ENCODE measurements at regions not wholly inside any gene's neighbourhood (a gene's known extent, or its start where the extent isn't known, plus 50 kb on each side); places are given as distances from the start of the nearest gene placed in this dataset.
"Not testable (repeated sequence)": the region's sequence is repeated elsewhere in the genome, so short reads cannot be mapped to it uniquely, and the experiment has no call there.

GRCh38 chr17:77839698-77840512, 118.6 kb upstream of the TNRC6C start:
- CTCF ChIA-PET: no interaction called here

DNA sequence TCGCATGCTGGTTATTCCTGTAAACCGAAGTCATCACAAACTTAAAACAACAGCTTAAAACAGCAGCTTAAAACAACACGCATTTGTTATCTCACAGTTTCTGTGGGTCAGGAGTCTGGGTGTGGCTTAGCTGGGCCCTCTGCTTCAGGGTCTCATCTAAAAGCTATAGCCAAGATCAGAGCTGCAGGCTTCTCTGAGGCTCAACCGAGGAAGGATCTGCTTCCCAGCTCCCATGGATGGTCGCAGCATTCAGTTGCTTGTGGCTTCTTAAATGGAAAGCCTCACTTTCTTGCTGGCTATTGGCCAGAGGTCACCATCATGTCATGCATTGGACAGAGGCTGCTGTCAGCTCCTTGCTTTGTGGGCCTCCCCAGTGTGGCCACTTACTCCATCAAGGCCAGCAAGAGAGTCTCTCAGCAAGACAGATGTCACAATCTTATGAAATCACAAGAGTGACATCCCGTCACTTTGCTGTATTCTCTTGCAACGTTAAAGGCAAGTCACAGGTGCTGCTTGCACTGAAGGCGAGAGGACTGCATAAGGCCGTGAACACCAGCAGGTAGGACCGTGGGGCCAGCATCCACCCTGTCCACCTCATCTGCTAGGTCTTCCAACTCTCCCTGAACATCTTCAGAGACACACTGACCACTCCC, 117.9 kb upstream of the TNRC6C start:
- Histone ChIP-seq H3K4me1 (ENCODE audit: control insufficient read depth in 2 of 2, insufficient read depth in 2 of 2, low read length in 2 of 2) (peaks cover 24 to 27% of the 10 kb centered on the region in 2 donors), H3K9me3 (ENCODE audit: control insufficient read depth in 2 of 3, low read length in 3 of 3) (no peaks in the 10 kb centered on the region), H3K27ac (ENCODE audit: low read depth, low read length) (no peak overlapping the region), H3K4me3 (ENCODE audit: low read length) (no peak overlapping the region), H3K27me3 (ENCODE audit: control insufficient read depth in 2 of 2, insufficient read depth in 2 of 2, low read length in 2 of 2) (no peaks in the 10 kb centered on the region), H3K36me3 (ENCODE audit: control insufficient read depth in 2 of 3, insufficient read depth in 3 of 3, low read length in 3 of 3) (no peaks in the 10 kb centered on the region)
- H3K9me3 Mint-ChIP-seq: peaks cover 0 to 4% (median 0%) of the 10 kb centered on the region in 11 donors
- DNase-seq: no peak
- H3K27me3 Mint-ChIP-seq: peaks cover 0 to 2% (median 0%) of the 10 kb centered on the region in 5 donors
- peak overlapping the region in 3 of 9 donors; percentile 51 to 90 (median 56) for H3K27ac Mint-ChIP-seq
- H3K4me1 Mint-ChIP-seq: peaks cover 23 to 51% (median 43%) of the 10 kb centered on the region in 7 donors
- CTCF ChIA-PET: no interaction called here
- H3K4me3 Mint-ChIP-seq: no peak overlapping the region
- no peak for ATAC-seq
- POLR2A ChIA-PET: interaction anchor here (1.6 kb wide), 1 partner anchor 47 kb away, joined by 4 read pairs; no protein-coding TSS in a partner anchor
- H3K36me3 Mint-ChIP-seq: peaks cover 0 to 8% (median 0%) of the 10 kb centered on the region in 5 donors
- intact Hi-C loops (cut with micrococcal nuclease): loop anchor here (5.0 kb wide), 1 partner anchor 58 kb away; no protein-coding TSS in a partner anchor

More at GRCh38 chr17:77839698-77840512, 118.6 kb upstream of the TNRC6C start:
- peaks cover 22 to 50% (median 44%) of the 10 kb centered on the region in 7 donors for H3K4me1 Mint-ChIP-seq
- Histone ChIP-seq H3K9me3 (ENCODE audit: control insufficient read depth in 2 of 3, low read length in 3 of 3) (no peaks in the 10 kb centered on the region), H3K27me3 (ENCODE audit: control insufficient read depth in 2 of 2, insufficient read depth in 2 of 2, low read length in 2 of 2) (no peaks in the 10 kb centered on the region), H3K4me1 (ENCODE audit: control insufficient read depth in 2 of 2, insufficient read depth in 2 of 2, low read length in 2 of 2) (peaks cover 24 to 29% of the 10 kb centered on the region in 2 donors), H3K36me3 (ENCODE audit: control insufficient read depth in 2 of 3, insufficient read depth in 3 of 3, low read length in 3 of 3) (no peaks in the 10 kb centered on the region), H3K4me3 (ENCODE audit: low read length) (no peak overlapping the region), H3K27ac (ENCODE audit: low read depth, low read length) (no peak overlapping the region)
- peaks cover 0 to 8% (median 0%) of the 10 kb centered on the region in 5 donors for H3K36me3 Mint-ChIP-seq
- DNase-seq (no peak), ATAC-seq (no peak)
- intact Hi-C loops (cut with micrococcal nuclease): loop anchor here (5.0 kb wide), 1 partner anchor 58 kb away; no protein-coding TSS in a partner anchor
- no peak overlapping the region for H3K4me3 Mint-ChIP-seq
- H3K27me3 Mint-ChIP-seq: peaks cover 0 to 2% (median 0%) of the 10 kb centered on the region in 5 donors
- POLR2A ChIA-PET: no interaction called here
- H3K9me3 Mint-ChIP-seq: peaks cover 0 to 4% (median 0%) of the 10 kb centered on the region in 11 donors
- H3K27ac Mint-ChIP-seq: peak overlapping the region in 1 of 9 donors; percentile 17

DNA sequence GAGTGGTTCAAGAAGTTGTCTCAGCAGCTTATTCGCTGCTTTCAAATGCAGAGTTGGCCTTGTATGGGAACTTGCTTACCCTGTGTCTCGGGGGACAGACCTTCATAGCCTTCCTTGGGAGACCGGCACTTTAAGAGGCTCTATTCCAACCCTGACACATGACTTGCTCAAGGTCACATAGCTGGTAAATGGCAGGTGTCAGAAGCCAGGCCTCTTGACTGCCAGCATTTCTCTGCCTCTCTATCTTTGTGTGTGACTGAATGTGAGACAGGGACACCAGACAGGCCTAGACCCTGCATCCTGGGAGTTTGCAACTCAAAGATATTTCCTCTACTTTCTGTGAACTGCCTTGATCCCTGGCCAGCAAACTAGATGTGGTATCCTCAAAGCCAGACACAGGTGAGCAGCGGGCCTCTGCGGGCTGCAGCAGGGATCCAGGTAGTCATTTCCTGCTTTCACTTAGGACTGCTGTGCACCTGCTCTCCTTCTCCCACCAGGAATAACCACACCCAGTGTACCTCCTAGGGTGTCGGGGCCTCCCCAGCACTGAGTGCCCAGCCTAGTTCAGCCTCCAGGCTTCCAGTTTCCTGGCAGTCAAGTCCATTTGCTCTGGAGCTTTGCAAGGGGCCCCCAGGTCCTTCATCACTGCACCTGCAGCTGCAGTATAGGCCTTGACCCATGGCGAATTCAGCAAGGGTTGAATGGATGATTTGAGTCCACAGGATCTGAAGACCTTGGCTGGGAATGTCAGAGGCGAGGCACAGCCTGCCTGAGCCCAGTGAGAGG, 116.6 kb upstream of the TNRC6C start:
- Histone ChIP-seq H3K4me1 (ENCODE audit: control insufficient read depth in 2 of 2, insufficient read depth in 2 of 2, low read length in 2 of 2) (peaks cover 33 to 39% of the 10 kb centered on the region in 2 donors), H3K4me3 (ENCODE audit: low read length) (no peak overlapping the region), H3K27ac (ENCODE audit: low read depth, low read length) (no peak overlapping the region), H3K27me3 (ENCODE audit: control insufficient read depth in 2 of 2, insufficient read depth in 2 of 2, low read length in 2 of 2) (no peaks in the 10 kb centered on the region), H3K9me3 (ENCODE audit: control insufficient read depth in 2 of 3, low read length in 3 of 3) (no peaks in the 10 kb centered on the region), H3K36me3 (ENCODE audit: control insufficient read depth in 2 of 3, insufficient read depth in 3 of 3, low read length in 3 of 3) (no peaks in the 10 kb centered on the region)
- POLR2A ChIA-PET: interaction anchor here (1.6 to 2.2 kb wide), 3 partner anchors 46 to 116 kb away, joined by 4 to 13 read pairs (median 7); partner anchors contain the start of gene TNRC6C
- intact Hi-C loops (cut with micrococcal nuclease): loop anchor here (5.0 kb wide), 1 partner anchor 60 kb away; no protein-coding TSS in a partner anchor
- DNase-seq (no peak), ATAC-seq (no peak)
- Mint-ChIP-seq H3K27me3 (peaks cover 0 to 2% (median 0%) of the 10 kb centered on the region in 5 donors), H3K4me1 (peaks cover 28 to 54% (median 50%) of the 10 kb centered on the region in 7 donors), H3K4me3 (peak overlapping the region in 2 of 10 donors; percentile 0 to 37), H3K9me3 (peaks cover 0 to 2% (median 0%) of the 10 kb centered on the region in 11 donors), H3K36me3 (peaks cover 0 to 5% (median 0%) of the 10 kb centered on the region in 5 donors), H3K27ac (peak overlapping the region in 5 of 9 donors; percentile 5 to 90 (median 17))
- CTCF ChIA-PET: no interaction called here

DNA sequence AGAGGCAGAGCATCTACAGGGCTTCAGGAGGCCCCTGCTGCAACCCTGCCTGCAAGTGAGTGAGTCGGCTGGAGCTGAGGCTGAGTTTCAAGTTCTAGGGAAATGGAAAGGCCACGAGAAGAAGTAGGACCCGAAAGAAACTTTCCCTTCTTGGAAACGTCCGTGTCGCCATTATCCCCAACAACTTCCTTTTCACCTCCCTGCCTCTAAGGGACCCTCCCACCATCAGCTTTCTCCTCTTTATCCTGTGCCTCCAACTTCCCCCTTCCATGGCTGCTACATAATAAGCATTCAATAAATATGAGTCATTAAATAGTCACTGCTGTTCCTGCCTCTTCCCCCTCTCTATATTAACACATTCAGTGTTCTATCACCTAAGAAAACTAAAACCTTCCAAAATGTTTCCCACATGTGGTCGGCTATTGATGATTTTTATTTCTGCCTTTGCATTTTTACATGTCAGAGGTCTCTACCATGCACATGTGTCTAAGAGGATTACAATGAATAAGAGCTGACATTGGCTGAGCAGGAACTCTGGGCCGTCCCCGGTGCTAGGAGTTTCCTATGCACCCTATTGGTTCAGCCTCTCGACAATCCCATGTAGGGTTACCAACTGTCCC, 115.9 kb upstream of the TNRC6C start:
- H3K4me3 ChIP-seq (ENCODE audit: low read length): no peak overlapping the region
- POLR2A ChIA-PET: interaction anchor here (0.7 to 2.2 kb wide), 7 partner anchors 27 to 123 kb away, joined by 3 to 13 read pairs (median 4); partner anchors contain the start of gene TNRC6C
- peak overlapping the region in 6 of 9 donors; percentile 0 to 90 (median 10) for H3K27ac Mint-ChIP-seq
- H3K9me3 Mint-ChIP-seq: peaks cover 0 to 2% (median 0%) of the 10 kb centered on the region in 11 donors
- no peaks in the 10 kb centered on the region for H3K36me3 ChIP-seq (ENCODE audit: control insufficient read depth in 2 of 3, insufficient read depth in 3 of 3, low read length in 3 of 3)
- H3K27me3 ChIP-seq (ENCODE audit: control insufficient read depth in 2 of 2, insufficient read depth in 2 of 2, low read length in 2 of 2): no peaks in the 10 kb centered on the region
- peak; percentile 52 for ATAC-seq
- H3K4me3 Mint-ChIP-seq: peak overlapping the region in 6 of 10 donors; percentile 0 to 63 (median 44)
- H3K4me1 Mint-ChIP-seq: peaks cover 28 to 61% (median 51%) of the 10 kb centered on the region in 7 donors
- no peak overlapping the region for H3K27ac ChIP-seq (ENCODE audit: low read depth, low read length)
- peaks cover 38 to 44% of the 10 kb centered on the region in 2 donors for H3K4me1 ChIP-seq (ENCODE audit: control insufficient read depth in 2 of 2, insufficient read depth in 2 of 2, low read length in 2 of 2)
- no peaks in the 10 kb centered on the region for H3K9me3 ChIP-seq (ENCODE audit: control insufficient read depth in 2 of 3, low read length in 3 of 3)
- H3K27me3 Mint-ChIP-seq: peaks cover 0 to 2% (median 0%) of the 10 kb centered on the region in 5 donors
- H3K36me3 Mint-ChIP-seq: peaks cover 0 to 3% (median 0%) of the 10 kb centered on the region in 5 donors
- intact Hi-C loops (cut with micrococcal nuclease): loop anchor here (1.0 to 5.0 kb wide), 4 partner anchors 39 to 116 kb away; partner anchors contain the start of gene TNRC6C (in 2 of the 2)
- CTCF ChIA-PET: no interaction called here
- no peak for DNase-seq

DNA sequence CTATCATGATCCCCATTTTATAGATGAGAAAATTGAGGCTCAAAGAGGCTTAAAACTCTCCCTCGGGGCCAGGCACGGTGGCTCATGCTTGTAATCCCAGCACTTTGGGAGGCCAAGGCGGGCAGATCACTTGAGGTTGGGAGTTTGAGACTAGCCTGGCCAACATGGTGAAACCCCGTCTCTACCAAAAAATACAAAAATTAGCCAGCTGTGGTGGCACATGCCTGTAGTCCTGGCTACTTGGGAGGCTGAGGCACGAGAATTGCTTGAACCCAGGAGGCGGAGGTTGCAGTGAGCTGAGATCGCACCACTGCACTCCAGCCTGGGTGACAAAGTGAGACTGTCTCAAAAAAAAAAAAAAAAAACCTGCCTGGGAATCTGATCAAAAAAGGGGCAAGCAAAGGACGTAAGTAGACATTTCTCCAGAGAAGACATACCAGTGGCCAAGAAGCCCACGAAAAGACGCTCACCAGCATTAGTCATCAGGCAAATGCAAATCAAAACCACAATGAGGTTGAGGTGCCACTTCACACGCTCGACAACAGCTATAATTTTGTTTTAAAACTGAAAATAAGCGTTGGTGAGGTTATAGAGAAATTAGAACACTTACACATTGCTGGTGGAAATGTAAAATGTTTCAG, 115.1 kb upstream of the TNRC6C start:
- H3K36me3 ChIP-seq (ENCODE audit: control insufficient read depth in 2 of 3, insufficient read depth in 3 of 3, low read length in 3 of 3); H3K4me3 ChIP-seq (ENCODE audit: low read length); H3K9me3 ChIP-seq (ENCODE audit: control insufficient read depth in 2 of 3, low read length in 3 of 3); H3K27me3 Mint-ChIP-seq; H3K27me3 ChIP-seq (ENCODE audit: control insufficient read depth in 2 of 2, insufficient read depth in 2 of 2, low read length in 2 of 2); H3K9me3 Mint-ChIP-seq; CTCF ChIA-PET; H3K36me3 Mint-ChIP-seq: not testable (repeated sequence)
- POLR2A ChIA-PET: interaction anchor here (0.7 to 4.3 kb wide), 13 partner anchors 26 to 122 kb away, joined by 3 to 18 read pairs (median 4); partner anchors contain the start of gene TNRC6C
- intact Hi-C loops (cut with micrococcal nuclease): loop anchor here (1.0 to 5.0 kb wide), 4 partner anchors 38 to 115 kb away; partner anchors contain the start of gene TNRC6C (in 2 of the 2)
- Mint-ChIP-seq H3K4me1 (peaks cover 28 to 63% (median 51%) of the 10 kb centered on the region in 7 donors), H3K27ac (peak overlapping the region; percentile 35 to 90 (median 66)), H3K4me3 (peak overlapping the region; percentile 18 to 70 (median 62))
- Histone ChIP-seq H3K4me1 (ENCODE audit: control insufficient read depth in 2 of 2, insufficient read depth in 2 of 2, low read length in 2 of 2) (peaks cover 38 to 44% of the 10 kb centered on the region in 2 donors), H3K27ac (ENCODE audit: low read depth, low read length) (peak overlapping the region; percentile 17)
- DNase-seq (peak in 8 of 9 donors; percentile 40 to 72 (median 56)), ATAC-seq (peak; percentile 86)
